HEK293 (cell line): ENCODE measurements at regions not wholly inside any gene's neighbourhood (a gene's known extent, or its start where the extent isn't known, plus 50 kb on each side); places are given as distances from the start of the nearest gene placed in this dataset.

ENCODE experiments used
- CTCF ChIA-PET: fragments of 350-600 bp; formaldehyde crosslinking; extraction: SDS; loops from one replicate; lab custom pipeline; 2021; ENCODE audit warnings: antibody characterized with exemption; lab: Yijun Ruan, JAX
- POLR2A ChIA-PET: fragments of 300-600 bp; formaldehyde crosslinking; extraction: SDS; loops from one replicate; lab custom pipeline; 2020; ENCODE audit warnings: antibody characterized with exemption, inconsistent platforms; lab: Yijun Ruan, JAX
- H3K27ac ChIP-seq: fragments of 200-500 bp; sonication (Bioruptor generic); 2 replicates; pipeline ENCODE4 v1.5.1; 2014; ENCODE audit warnings: low read depth, low read length, control low read depth, inconsistent platforms; ENCODE audit errors: extremely low read depth
- H3K36me3 ChIP-seq, 2 experiments: fragments of 200-500 bp in 1 of 2; sonication (Bioruptor generic) in 1 of 2; 1 replicate in 1 of 2; 2 replicates in 1 of 2; pipeline ENCODE4 v1.5.1; 2014 to 2017; ENCODE audit warnings: inconsistent platforms in 2 of 2, low read length in 2 of 2; ENCODE audit not compliant: control insufficient read depth in 2 of 2, insufficient read depth in 1 of 2
- H3K4me1 ChIP-seq: fragments of 200-500 bp; sonication (Bioruptor generic); 2 replicates; pipeline ENCODE4 v1.5.1; 2014; ENCODE audit warnings: mild to moderate bottlenecking, low read length, inconsistent platforms; ENCODE audit not compliant: control insufficient read depth, insufficient read depth
- H3K4me3 ChIP-seq: 2 replicates; pipeline ENCODE4 v1.5.1; 2011; ENCODE audit warnings: low read depth, mild to moderate bottlenecking, control low read depth, low read length, moderate library complexity
- H3K9me3 ChIP-seq: fragments of 200-500 bp; sonication (Bioruptor generic); 2 replicates; pipeline ENCODE4 v1.5.1; 2014; ENCODE audit warnings: low read depth, low read length, inconsistent platforms; ENCODE audit not compliant: control insufficient read depth, insufficient read depth
- GLI4 ChIP-seq: fragments of 450-650 bp; formaldehyde crosslinking; IDR thresholded peaks from 2 replicates; pipeline ENCODE4 v1.5.1; 2016; ENCODE audit warnings: missing biosample characterization, missing genetic modification characterization
- HOXC10 ChIP-seq: sonication (generic); formaldehyde crosslinking; IDR thresholded peaks from 2 replicates; pipeline ENCODE4 v1.8.1; 2023; ENCODE audit warnings: mild to moderate bottlenecking, missing genetic modification reagents
- SCRT2 ChIP-seq: fragments of 450-650 bp; formaldehyde crosslinking; IDR thresholded peaks from 2 replicates; pipeline ENCODE4 v1.5.1; 2016; ENCODE audit warnings: missing biosample characterization, missing genetic modification characterization
- SP7 ChIP-seq: fragments of 450-650 bp; formaldehyde crosslinking; IDR thresholded peaks from 2 replicates; pipeline ENCODE4 v1.5.1; 2016; ENCODE audit warnings: missing biosample characterization, missing genetic modification characterization
- ZBTB8A ChIP-seq: fragments of 450-650 bp; formaldehyde crosslinking; IDR thresholded peaks from 2 replicates; pipeline ENCODE4 v1.5.1; 2016; ENCODE audit warnings: missing biosample characterization, missing genetic modification characterization
- ZFHX2 ChIP-seq: fragments of 450-650 bp; formaldehyde crosslinking; conservative IDR thresholded peaks from 2 replicates; pipeline ENCODE4 v1.5.1; 2016; ENCODE audit warnings: missing biosample characterization, missing genetic modification characterization
- ZFP3 ChIP-seq: fragments of 450-650 bp; formaldehyde crosslinking; IDR thresholded peaks from 2 replicates; pipeline ENCODE4 v1.5.1; 2016; ENCODE audit warnings: low read depth, missing biosample characterization, missing genetic modification characterization
- ZNF112 ChIP-seq: fragments of 450-650 bp; formaldehyde crosslinking; IDR thresholded peaks from 2 replicates; pipeline ENCODE4 v1.5.0; 2017; ENCODE audit warnings: missing biosample characterization, missing genetic modification characterization
- ZNF155 ChIP-seq: fragments of 450-650 bp; formaldehyde crosslinking; IDR thresholded peaks from 2 replicates; pipeline ENCODE4 v1.5.1; 2016; ENCODE audit warnings: missing biosample characterization, missing genetic modification characterization
- ZNF16 ChIP-seq: fragments of 450-650 bp; formaldehyde crosslinking; IDR thresholded peaks from 2 replicates; pipeline ENCODE4 v1.5.1; 2016; ENCODE audit warnings: low read depth, missing biosample characterization, missing genetic modification characterization
- ZNF211 ChIP-seq: fragments of 450-650 bp; formaldehyde crosslinking; IDR thresholded peaks from 2 replicates; pipeline ENCODE4 v1.5.1; 2016; ENCODE audit warnings: low read depth, missing biosample characterization, missing genetic modification characterization
- ZNF23 ChIP-seq: fragments of 450-650 bp; formaldehyde crosslinking; IDR thresholded peaks from 2 replicates; pipeline ENCODE4 v1.5.1; 2016; ENCODE audit warnings: missing biosample characterization, missing genetic modification characterization, borderline replicate concordance
- ZNF37A ChIP-seq: fragments of 450-650 bp; IDR thresholded peaks from 2 replicates; pipeline ENCODE4 v1.5.1; 2018; ENCODE audit warnings: missing biosample characterization, missing genetic modification characterization
- ZNF416 ChIP-seq: fragments of 450-650 bp; formaldehyde crosslinking; IDR thresholded peaks from 2 replicates; pipeline ENCODE4 v1.5.1; 2016; ENCODE audit warnings: missing biosample characterization, missing genetic modification characterization
- ZNF423 ChIP-seq: fragments of 450-650 bp; formaldehyde crosslinking; IDR thresholded peaks from 2 replicates; pipeline ENCODE4 v1.5.1; 2016; ENCODE audit warnings: missing biosample characterization, missing genetic modification characterization
- ZNF561 ChIP-seq: fragments of 450-650 bp; IDR thresholded peaks from 2 replicates; pipeline ENCODE4 v1.5.1; 2018; ENCODE audit warnings: missing biosample characterization, missing genetic modification characterization, borderline replicate concordance
- ZNF623 ChIP-seq: fragments of 450-650 bp; formaldehyde crosslinking; IDR thresholded peaks from 2 replicates; pipeline ENCODE4 v1.5.1; 2016; ENCODE audit warnings: missing biosample characterization, missing genetic modification characterization
- ZNF645 ChIP-seq: fragments of 450-650 bp; formaldehyde crosslinking; IDR thresholded peaks from 2 replicates; pipeline ENCODE4; 2016; ENCODE audit warnings: missing biosample characterization, missing genetic modification characterization
- ZNF654 ChIP-seq: fragments of 450-650 bp; formaldehyde crosslinking; IDR thresholded peaks from 2 replicates; pipeline ENCODE4 v1.5.1; 2016; ENCODE audit warnings: low read depth, missing biosample characterization, missing genetic modification characterization
- ZNF704 ChIP-seq: fragments of 450-650 bp; formaldehyde crosslinking; IDR thresholded peaks from 2 replicates; pipeline ENCODE4 v1.5.1; 2016; ENCODE audit warnings: missing biosample characterization, missing genetic modification characterization
- ZXDB ChIP-seq: fragments of 450-650 bp; formaldehyde crosslinking; IDR thresholded peaks from 2 replicates; pipeline ENCODE4 v1.5.1; 2016; ENCODE audit warnings: missing biosample characterization, missing genetic modification characterization
- TF ChIP-seq, protein P1 (sequence below): fragments of 450-650 bp; formaldehyde crosslinking; IDR thresholded peaks from 2 replicates; pipeline ENCODE4 v1.5.1; 2017; ENCODE audit warnings: missing biosample characterization, missing genetic modification characterization
- TF ChIP-seq, protein P2 (sequence below): fragments of 450-650 bp; formaldehyde crosslinking; IDR thresholded peaks from 2 replicates; pipeline ENCODE4 v1.5.0; 2017; ENCODE audit warnings: missing biosample characterization, missing genetic modification characterization, borderline replicate concordance

DNA sequence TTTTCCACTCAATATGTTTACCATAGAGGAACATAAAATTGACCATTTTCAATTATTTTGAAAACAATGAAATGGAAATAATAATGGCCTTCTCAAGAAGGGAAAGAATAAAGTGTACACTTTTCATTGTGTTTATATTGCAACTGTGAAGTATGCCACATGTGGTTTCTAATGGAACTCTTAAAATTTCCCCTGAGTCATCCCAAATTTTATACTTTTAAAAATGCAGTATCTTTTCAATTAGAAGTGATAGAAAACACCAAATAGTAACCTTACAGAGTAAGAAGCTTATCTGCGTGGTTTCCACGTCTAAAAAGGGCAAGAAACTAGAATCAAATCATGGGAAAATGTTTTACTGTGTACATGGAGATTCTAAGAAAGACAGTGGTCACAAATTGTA, 70.0 kb downstream of the SCG2 start:
- no peaks in the 10 kb centered on the region for H3K36me3 ChIP-seq
- no peaks in the 10 kb centered on the region for H3K9me3 ChIP-seq
- ChIA-PET CTCF (no interaction called here), POLR2A (no interaction called here)
- peaks cover 4% of the 10 kb centered on the region for H3K4me1 ChIP-seq
- no peak overlapping the region for H3K4me3 ChIP-seq
- TF ChIP-seq ZNF704 (tag by site-specific recombination) (no peak), ZXDB (no peak), ZBTB8A (no peak), ZNF423 (tag by site-specific recombination) (no peak), ZNF155 (tag by site-specific recombination) (no peak)
- H3K27ac ChIP-seq, result no peak overlapping the region

- no peaks in the 10 kb centered on the region for H3K36me3 ChIP-seq
- TF ChIP-seq SCRT2 (tag by site-specific recombination) (no peak), ZNF211 (no peak), ZNF16 (tag by site-specific recombination) (no peak), ZFP3 (tag by site-specific recombination) (no peak), ZNF37A (no peak), ZNF112 (tag by site-specific recombination) (no peak), ZNF654 (tag by site-specific recombination) (no peak), HOXC10 (CRISPR knock-in tag) (no peak), SP7 (tag by site-specific recombination) (no peak), ZNF645 (tag by site-specific recombination) (no peak), ZNF561 (tag by site-specific recombination) (no peak), ZFHX2 (tag by site-specific recombination) (no peak), GLI4 (tag by site-specific recombination) (no peak), ZNF23 (no peak), ZNF416 (tag by site-specific recombination) (no peak)
- TF ChIP-seq, protein P1, sequence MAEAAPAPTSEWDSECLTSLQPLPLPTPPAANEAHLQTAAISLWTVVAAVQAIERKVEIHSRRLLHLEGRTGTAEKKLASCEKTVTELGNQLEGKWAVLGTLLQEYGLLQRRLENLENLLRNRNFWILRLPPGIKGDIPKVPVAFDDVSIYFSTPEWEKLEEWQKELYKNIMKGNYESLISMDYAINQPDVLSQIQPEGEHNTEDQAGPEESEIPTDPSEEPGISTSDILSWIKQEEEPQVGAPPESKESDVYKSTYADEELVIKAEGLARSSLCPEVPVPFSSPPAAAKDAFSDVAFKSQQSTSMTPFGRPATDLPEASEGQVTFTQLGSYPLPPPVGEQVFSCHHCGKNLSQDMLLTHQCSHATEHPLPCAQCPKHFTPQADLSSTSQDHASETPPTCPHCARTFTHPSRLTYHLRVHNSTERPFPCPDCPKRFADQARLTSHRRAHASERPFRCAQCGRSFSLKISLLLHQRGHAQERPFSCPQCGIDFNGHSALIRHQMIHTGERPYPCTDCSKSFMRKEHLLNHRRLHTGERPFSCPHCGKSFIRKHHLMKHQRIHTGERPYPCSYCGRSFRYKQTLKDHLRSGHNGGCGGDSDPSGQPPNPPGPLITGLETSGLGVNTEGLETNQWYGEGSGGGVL (tag by site-specific recombination), result no peak
- CTCF ChIA-PET, result no interaction called here
- H3K4me3 ChIP-seq, result no peak overlapping the region
- no peak overlapping the region for H3K27ac ChIP-seq
- no peaks in the 10 kb centered on the region for H3K9me3 ChIP-seq
- POLR2A ChIA-PET, result interaction anchor here (0.5 kb wide), 1 partner anchor 158 kb away, joined by 3 read pairs; no protein-coding TSS in a partner anchor
- H3K4me1 ChIP-seq, result peaks cover 9% of the 10 kb centered on the region
These were observed 69.4 kb downstream of the SCG2 start for GRCh38 chr2:223532712-223533111.

- ChIA-PET POLR2A (no interaction called here), CTCF (no interaction called here)
- H3K27ac ChIP-seq, result no peak overlapping the region
- no peak overlapping the region for H3K4me3 ChIP-seq
- H3K9me3 ChIP-seq, result no peaks in the 10 kb centered on the region
- H3K36me3 ChIP-seq, result no peaks in the 10 kb centered on the region
- TF ChIP-seq, protein P2, sequence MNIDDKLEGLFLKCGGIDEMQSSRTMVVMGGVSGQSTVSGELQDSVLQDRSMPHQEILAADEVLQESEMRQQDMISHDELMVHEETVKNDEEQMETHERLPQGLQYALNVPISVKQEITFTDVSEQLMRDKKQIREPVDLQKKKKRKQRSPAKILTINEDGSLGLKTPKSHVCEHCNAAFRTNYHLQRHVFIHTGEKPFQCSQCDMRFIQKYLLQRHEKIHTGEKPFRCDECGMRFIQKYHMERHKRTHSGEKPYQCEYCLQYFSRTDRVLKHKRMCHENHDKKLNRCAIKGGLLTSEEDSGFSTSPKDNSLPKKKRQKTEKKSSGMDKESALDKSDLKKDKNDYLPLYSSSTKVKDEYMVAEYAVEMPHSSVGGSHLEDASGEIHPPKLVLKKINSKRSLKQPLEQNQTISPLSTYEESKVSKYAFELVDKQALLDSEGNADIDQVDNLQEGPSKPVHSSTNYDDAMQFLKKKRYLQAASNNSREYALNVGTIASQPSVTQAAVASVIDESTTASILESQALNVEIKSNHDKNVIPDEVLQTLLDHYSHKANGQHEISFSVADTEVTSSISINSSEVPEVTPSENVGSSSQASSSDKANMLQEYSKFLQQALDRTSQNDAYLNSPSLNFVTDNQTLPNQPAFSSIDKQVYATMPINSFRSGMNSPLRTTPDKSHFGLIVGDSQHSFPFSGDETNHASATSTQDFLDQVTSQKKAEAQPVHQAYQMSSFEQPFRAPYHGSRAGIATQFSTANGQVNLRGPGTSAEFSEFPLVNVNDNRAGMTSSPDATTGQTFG (tag by site-specific recombination), result no peak
- peak; percentile 42 for TF ChIP-seq ZNF623 (tag by site-specific recombination)
- peaks cover 25% of the 10 kb centered on the region for H3K4me1 ChIP-seq
These were observed 65.6 kb downstream of the SCG2 start for GRCh38 chr2:223536546-223536945.
